HCT116 (cell line): ENCODE measurements at regions not wholly inside any gene's neighbourhood (a gene's known extent, or its start where the extent isn't known, plus 50 kb on each side); places are given as distances from the start of the nearest gene placed in this dataset.

Source experiments
- ATAC-seq: fragments of 200-7000 bp; cut with Tn5 transposase; 2 replicates; pipeline ENCODE4 v1.9.1; 2020; ENCODE audit warnings: mild to moderate bottlenecking, moderate library complexity
- BruUV-seq: library from RNA; stranded (reverse); fragments of 400-500 nt; replicated peaks from 2 replicates; lab custom pipeline; 2021; lab: Mats Ljungman, UMichigan
- CTCF ChIA-PET: fragments of 300-600 bp; sonication (Branson Sonifier 250); formaldehyde crosslinking; loops from one replicate; lab custom pipeline; 2021; ENCODE audit warnings: antibody characterized with exemption; lab: Charles Lee
- POLR2A ChIA-PET: fragments of 300-600, 350-600 bp; sonication (Branson Sonifier 250); formaldehyde crosslinking; loops from one replicate; lab custom pipeline; 2021; ENCODE audit warnings: antibody characterized with exemption; lab: Charles Lee
- RAD21 ChIA-PET, 2 experiments: fragments of 300-600 bp; sonication (Branson Sonifier 250); formaldehyde crosslinking; loops; one replicate each; lab custom pipeline; 2023; ENCODE audit warnings: low total read pairs in 2 of 2; ENCODE audit not compliant: uncharacterized antibody in 2 of 2, unreplicated experiment in 2 of 2, low non-redundant PET in 1 of 2; lab: Charles Lee
- DNase-seq: peaks from one replicate; pipeline ENCODE4 v3.0.0-alpha.2; 2010; ENCODE audit warnings: low read depth, low spot score
- H2AFZ ChIP-seq: fragments of 200-600 bp; shearing (Covaris generic), sonication (generic); 2 replicates; pipeline ENCODE4 v1.6.1; 2017; ENCODE audit warnings: low read depth, mixed run types, mixed read lengths, antibody characterized with exemption, low read length; ENCODE audit not compliant: poor library complexity, severe bottlenecking
- H3K27ac ChIP-seq: 2 replicates; pipeline ENCODE4 v1.5.1; 2012; ENCODE audit warnings: low read depth, low read length
- H3K27me3 ChIP-seq: fragments of 200-600 bp; sonication (generic); 2 replicates; pipeline ENCODE4 v1.6.1; 2016; ENCODE audit warnings: mixed run types, low read length, mixed read lengths; ENCODE audit not compliant: insufficient read depth
- H3K36me3 ChIP-seq, 2 experiments: fragments of 200-500 bp in 1 of 2; fragments of 200-600 bp in 1 of 2; sonication (Bioruptor generic) in 1 of 2; sonication (generic) in 1 of 2; 2 replicates each; pipeline versions ENCODE4 v1.5.1 to v1.6.1; 2014 to 2016; ENCODE audit warnings: low read length in 2 of 2, inconsistent platforms in 1 of 2, mixed read lengths in 1 of 2, mixed run types in 1 of 2; ENCODE audit not compliant: insufficient read depth in 2 of 2, control insufficient read depth in 1 of 2
- H3K4me1 ChIP-seq, 2 experiments: fragments of 200-600 bp in 1 of 2; sonication (generic) in 1 of 2; 2 replicates each; pipeline versions ENCODE4 v1.5.1 to v1.6.1; 2012 to 2017; ENCODE audit warnings: low read length in 2 of 2, inconsistent platforms in 1 of 2, mild to moderate bottlenecking in 1 of 2, mixed read lengths in 1 of 2, mixed run types in 1 of 2, moderate library complexity in 1 of 2; ENCODE audit not compliant: insufficient read depth in 2 of 2, control insufficient read depth in 1 of 2
- H3K4me2 ChIP-seq: fragments of 200-600 bp; sonication (generic); 2 replicates; pipeline ENCODE4 v1.6.1; 2017; ENCODE audit warnings: mixed run types, low read length, mixed read lengths
- H3K4me3 ChIP-seq, 2 experiments: fragments of 200-600 bp in 1 of 2; sonication (generic) in 1 of 2; replicated peaks in 1 of 2; 2 replicates each; pipeline ENCODE4 v1.5.1; 2011 to 2016; ENCODE audit warnings: low read length in 2 of 2, control low read depth in 1 of 2, low read depth in 1 of 2, mild to moderate bottlenecking in 1 of 2, mixed read lengths in 1 of 2, mixed run types in 1 of 2
- H3K79me2 ChIP-seq: fragments of 200-600 bp; sonication (generic); 2 replicates; pipeline ENCODE4 v1.6.1; 2017; ENCODE audit warnings: mild to moderate bottlenecking, mixed run types, low read length, moderate library complexity, mixed read lengths; ENCODE audit not compliant: insufficient read depth
- H3K9ac ChIP-seq: fragments of 200-600 bp; sonication (generic); 2 replicates; pipeline ENCODE4 v1.6.1; 2016; ENCODE audit warnings: low read length, mixed read lengths
- H3K9me2 ChIP-seq: fragments of 200-600 bp; sonication (generic), shearing (Covaris generic); 2 replicates; pipeline ENCODE4 v1.6.1; 2017; ENCODE audit warnings: mixed run types, mild to moderate bottlenecking, moderate library complexity; ENCODE audit not compliant: insufficient read depth
- H3K9me3 ChIP-seq, 2 experiments: fragments of 200-500 bp in 1 of 2; fragments of 200-600 bp in 1 of 2; sonication (Bioruptor generic) in 1 of 2; sonication (generic) in 1 of 2; 2 replicates each; pipeline ENCODE4 v1.6.1; 2014 to 2017; ENCODE audit warnings: low read length in 2 of 2, mixed read lengths in 2 of 2, inconsistent platforms in 1 of 2, low read depth in 1 of 2, mild to moderate bottlenecking in 1 of 2, mixed run types in 1 of 2, moderate library complexity in 1 of 2; ENCODE audit not compliant: control insufficient read depth in 1 of 2, insufficient read depth in 1 of 2
- H4K20me1 ChIP-seq: fragments of 200-600 bp; sonication (generic), shearing (Covaris generic); 2 replicates; pipeline ENCODE4 v1.6.1; 2017; ENCODE audit warnings: mixed run types, mild to moderate bottlenecking, moderate library complexity; ENCODE audit not compliant: insufficient read depth
- ATF3 ChIP-seq: IDR thresholded peaks from 2 replicates; pipeline ENCODE4 v1.6.1; 2012
- ELF1 ChIP-seq: IDR thresholded peaks from 2 replicates; pipeline ENCODE4 v1.6.1; 2012; ENCODE audit warnings: low read depth, borderline replicate concordance
- EZH2 ChIP-seq: fragments of 200-600 bp; sonication (generic); IDR thresholded peaks from 2 replicates; pipeline ENCODE4 v1.6.1; 2017; ENCODE audit warnings: antibody characterized with exemption, mixed run types
- FOSL1 ChIP-seq: IDR thresholded peaks from 2 replicates; pipeline ENCODE4 v1.6.1; 2012; ENCODE audit warnings: low read depth
- RAD21 ChIP-seq: IDR thresholded peaks from 2 replicates; pipeline ENCODE4 v1.6.1; 2012; ENCODE audit warnings: low read depth, mild to moderate bottlenecking
- REST ChIP-seq: IDR thresholded peaks from 2 replicates; pipeline ENCODE4 v1.6.1; 2012; ENCODE audit warnings: low read depth
- SRF ChIP-seq: IDR thresholded peaks from 2 replicates; pipeline ENCODE4 v1.6.1; 2012; ENCODE audit warnings: low read depth
- TCF7L2 ChIP-seq: IDR thresholded peaks from 2 replicates; pipeline ENCODE4 v1.7.0; 2011; ENCODE audit warnings: borderline replicate concordance, inconsistent platforms; ENCODE audit not compliant: insufficient read depth, insufficient read length; ENCODE audit errors: extremely low read depth
- ZBTB33 ChIP-seq: IDR thresholded peaks from 2 replicates; pipeline ENCODE4 v1.6.1; 2011; ENCODE audit warnings: mild to moderate bottlenecking, low read length, moderate library complexity; ENCODE audit not compliant: insufficient replicate concordance; ENCODE audit errors: extremely low read depth
- ZNF274 ChIP-seq: fragments of 200-500 bp; sonication (Bioruptor generic); IDR thresholded peaks from 2 replicates; pipeline ENCODE4 v1.6.1; 2014; ENCODE audit warnings: mild to moderate bottlenecking, low read depth, low read length, inconsistent platforms
- intact Hi-C: fragments of 100-400 bp; cut with micrococcal nuclease; formaldehyde crosslinking; loops from 2 replicates; pipeline ENCODE4 v1.10.0; 2022

- no TSS peak for BruUV-seq
- ChIA-PET POLR2A (no interaction called here), CTCF (no interaction called here), RAD21 (no interaction called here)
- no peaks in the 10 kb centered on the region for H3K4me1 ChIP-seq
- H3K9me3 ChIP-seq, result no peaks in the 10 kb centered on the region
- H3K9me2 ChIP-seq, result no peaks in the 10 kb centered on the region
- no peaks in the 10 kb centered on the region for H3K79me2 ChIP-seq
- intact Hi-C loops, result no loop called here
- no peak overlapping the region for H3K4me2 ChIP-seq
- ATAC-seq, result 0 out of 2 replicates have a peak, but pooled peaks have one; percentile 32
- DNase-seq, result no peak
- H3K4me3 ChIP-seq, result no peak overlapping the region
- H3K27me3 ChIP-seq, result peaks cover 3% of the 10 kb centered on the region; the same call in 1 of the 2 replicates
- no peaks in the 10 kb centered on the region for H3K36me3 ChIP-seq
- H4K20me1 ChIP-seq, result no peaks in the 10 kb centered on the region
- TF ChIP-seq TCF7L2 (no peak), RAD21 (no peak), FOSL1 (no peak), ZBTB33 (no peak), SRF (no peak), EZH2 (no peak), ELF1 (no peak), REST (no peak), ATF3 (no peak), ZNF274 (no peak)
- H2AFZ ChIP-seq, result no peak overlapping the region
- no peak overlapping the region for H3K9ac ChIP-seq
- H3K27ac ChIP-seq, result no peak overlapping the region
Measured at GRCh38 chr9:107119735-107120134, 163.3 kb upstream of the RAD23B start.
